ENCODE measurements at regions not wholly inside any gene's neighbourhood (a gene's known extent, or its start where the extent isn't known, plus 50 kb on each side); places are given as distances from the start of the nearest gene placed in this dataset.

- no peak for DNase-seq (ENCODE audit: low spot score)
- no peak for TF ChIP-seq CTCF (conservative IDR thresholded peaks at IDR 0.05; ENCODE audit: low read depth)
- POLR2A ChIA-PET (ENCODE audit: low non-redundant PET) = no interaction called here
- H3K27ac ChIP-seq = no peak overlapping the region
- CTCF ChIA-PET = no interaction called here
Observed at GRCh38 chr3:103189941-103190340, 755.1 kb downstream of the ZPLD1 start.

GRCh38 chr3:103195216-103195615 is 760.4 kb downstream of the ZPLD1 start:
- no peak overlapping the region for H3K27ac ChIP-seq
- TF ChIP-seq CTCF (conservative IDR thresholded peaks at IDR 0.05; ENCODE audit: low read depth) = no peak
- CTCF ChIA-PET = no interaction called here
- no peak for DNase-seq (ENCODE audit: low spot score)
- POLR2A ChIA-PET (ENCODE audit: low non-redundant PET) = no interaction called here

- ChIA-PET CTCF (no interaction called here), POLR2A (ENCODE audit: low non-redundant PET) (no interaction called here)
- H3K27ac ChIP-seq = no peak overlapping the region
- no peak for TF ChIP-seq CTCF (conservative IDR thresholded peaks at IDR 0.05; ENCODE audit: low read depth)
- no peak for DNase-seq (ENCODE audit: low spot score)
Observed at GRCh38 chr3:103203441-103203840, 768.6 kb downstream of the ZPLD1 start.

- no peak for DNase-seq (ENCODE audit: low spot score)
- CTCF ChIA-PET = no interaction called here
- no peak for TF ChIP-seq CTCF (conservative IDR thresholded peaks at IDR 0.05; ENCODE audit: low read depth)
- no peak overlapping the region for H3K27ac ChIP-seq
- POLR2A ChIA-PET (ENCODE audit: low non-redundant PET) = no interaction called here
Observed at GRCh38 chr3:103210583-103210982, 775.8 kb downstream of the ZPLD1 start.

GRCh38 chr3:103218146-103218545 is 783.3 kb downstream of the ZPLD1 start:
- DNase-seq (ENCODE audit: low spot score) = no peak
- POLR2A ChIA-PET (ENCODE audit: low non-redundant PET) = no interaction called here
- no peak for TF ChIP-seq CTCF (conservative IDR thresholded peaks at IDR 0.05; ENCODE audit: low read depth)
- CTCF ChIA-PET = no interaction called here
- no peak overlapping the region for H3K27ac ChIP-seq

GRCh38 chr3:103218793-103219192 is 784.0 kb downstream of the ZPLD1 start:
- POLR2A ChIA-PET (ENCODE audit: low non-redundant PET) = no interaction called here
- no peak for DNase-seq (ENCODE audit: low spot score)
- no peak overlapping the region for H3K27ac ChIP-seq
- no peak for TF ChIP-seq CTCF (conservative IDR thresholded peaks at IDR 0.05; ENCODE audit: low read depth)
- CTCF ChIA-PET = no interaction called here

GRCh38 chr3:103227651-103228050 is 792.8 kb downstream of the ZPLD1 start:
- POLR2A ChIA-PET (ENCODE audit: low non-redundant PET) = no interaction called here
- CTCF ChIA-PET = no interaction called here

More at GRCh38 chr3:103227651-103228050, 792.8 kb downstream of the ZPLD1 start:
- no peak overlapping the region for H3K27ac ChIP-seq
- no peak for DNase-seq (ENCODE audit: low spot score)
- TF ChIP-seq CTCF (conservative IDR thresholded peaks at IDR 0.05; ENCODE audit: low read depth) = no peak
